ENCODE measurements at regions not wholly inside any gene's neighbourhood (a gene's known extent, or its start where the extent isn't known, plus 50 kb on each side); places are given as distances from the start of the nearest gene placed in this dataset.

- DNase-seq (no peak), ATAC-seq (no peak)
- 91% methylated on average over 7 of the region's 8 CpGs for WGBS (ENCODE audit: insufficient coverage)
- Histone ChIP-seq H3K4me1 (ENCODE audit: control insufficient read depth, insufficient read depth, low read length) (no peaks in the 10 kb centered on the region), H3K36me3 (ENCODE audit: control insufficient read depth, insufficient read depth, low read length) (no peaks in the 10 kb centered on the region), H3K4me3 (ENCODE audit: low read length) (no peak overlapping the region), H3K27ac (ENCODE audit: low read length) (no peak overlapping the region), H3K27me3 (ENCODE audit: control insufficient read depth, insufficient read depth, low read length) (no peaks in the 10 kb centered on the region), H3K9me3 (ENCODE audit: control insufficient read depth, insufficient read depth, low read length) (no peaks in the 10 kb centered on the region)
- H3K27ac Mint-ChIP-seq, result no peak overlapping the region
- intact Hi-C loops (cut with micrococcal nuclease), result no loop called here
- H3K27me3 Mint-ChIP-seq (ENCODE audit: low read depth in 2 of 2), result peaks cover 11 to 52% of the 10 kb centered on the region in 2 donors
- H3K4me1 Mint-ChIP-seq, result peaks cover 0 to 8% of the 10 kb centered on the region in 2 donors
- TF ChIP-seq, protein P1, sequence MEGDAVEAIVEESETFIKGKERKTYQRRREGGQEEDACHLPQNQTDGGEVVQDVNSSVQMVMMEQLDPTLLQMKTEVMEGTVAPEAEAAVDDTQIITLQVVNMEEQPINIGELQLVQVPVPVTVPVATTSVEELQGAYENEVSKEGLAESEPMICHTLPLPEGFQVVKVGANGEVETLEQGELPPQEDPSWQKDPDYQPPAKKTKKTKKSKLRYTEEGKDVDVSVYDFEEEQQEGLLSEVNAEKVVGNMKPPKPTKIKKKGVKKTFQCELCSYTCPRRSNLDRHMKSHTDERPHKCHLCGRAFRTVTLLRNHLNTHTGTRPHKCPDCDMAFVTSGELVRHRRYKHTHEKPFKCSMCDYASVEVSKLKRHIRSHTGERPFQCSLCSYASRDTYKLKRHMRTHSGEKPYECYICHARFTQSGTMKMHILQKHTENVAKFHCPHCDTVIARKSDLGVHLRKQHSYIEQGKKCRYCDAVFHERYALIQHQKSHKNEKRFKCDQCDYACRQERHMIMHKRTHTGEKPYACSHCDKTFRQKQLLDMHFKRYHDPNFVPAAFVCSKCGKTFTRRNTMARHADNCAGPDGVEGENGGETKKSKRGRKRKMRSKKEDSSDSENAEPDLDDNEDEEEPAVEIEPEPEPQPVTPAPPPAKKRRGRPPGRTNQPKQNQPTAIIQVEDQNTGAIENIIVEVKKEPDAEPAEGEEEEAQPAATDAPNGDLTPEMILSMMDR (IDR thresholded peaks at IDR 0.05), result no peak
- no peak overlapping the region for H3K4me3 Mint-ChIP-seq
- H3K36me3 Mint-ChIP-seq, result no peaks in the 10 kb centered on the region
- no peaks in the 10 kb centered on the region for H3K9me3 Mint-ChIP-seq
Measured at GRCh38 chr17:65472666-65473309, 88.7 kb downstream of the AXIN2 start.

DNA sequence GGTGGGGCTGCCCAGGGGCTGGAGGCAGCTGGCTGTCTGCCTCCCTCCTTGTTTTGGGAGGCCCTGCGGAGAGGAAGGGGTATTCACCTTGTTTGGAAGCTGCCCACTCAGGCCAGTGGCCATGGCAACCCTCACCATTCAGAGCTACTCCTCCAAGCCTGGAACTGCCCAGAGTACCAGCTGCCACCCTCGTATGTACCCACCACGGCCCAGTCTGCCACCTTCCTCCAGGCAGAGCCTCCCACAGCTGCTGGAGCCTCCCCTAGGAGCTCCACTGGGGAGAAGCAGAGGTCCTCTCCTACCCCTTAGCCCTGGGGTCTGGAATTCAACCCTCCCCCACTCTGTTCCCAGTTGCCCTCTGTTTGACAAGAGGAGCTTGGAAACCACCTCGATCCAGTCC is 90.7 kb downstream of the AXIN2 start:
- H3K36me3 Mint-ChIP-seq, result no peaks in the 10 kb centered on the region
- H3K27ac ChIP-seq (ENCODE audit: low read length), result no peak overlapping the region
- no peak overlapping the region for H3K4me3 ChIP-seq (ENCODE audit: low read length)
- no peak overlapping the region for H3K27ac Mint-ChIP-seq
- peaks cover 11 to 52% of the 10 kb centered on the region in 2 donors for H3K27me3 Mint-ChIP-seq (ENCODE audit: low read depth in 2 of 2)
- no peak for ATAC-seq
- H3K27me3 ChIP-seq (ENCODE audit: control insufficient read depth, insufficient read depth, low read length), result no peaks in the 10 kb centered on the region
- intact Hi-C loops (cut with micrococcal nuclease), result no loop called here
- no peaks in the 10 kb centered on the region for H3K4me1 ChIP-seq (ENCODE audit: control insufficient read depth, insufficient read depth, low read length)
- DNase-seq, result no peak
- TF ChIP-seq, protein P1 (IDR thresholded peaks at IDR 0.05), result no peak
- peaks cover 0 to 8% of the 10 kb centered on the region in 2 donors for H3K4me1 Mint-ChIP-seq
- H3K4me3 Mint-ChIP-seq, result no peak overlapping the region
- no peaks in the 10 kb centered on the region for H3K9me3 ChIP-seq (ENCODE audit: control insufficient read depth, insufficient read depth, low read length)
- no peaks in the 10 kb centered on the region for H3K9me3 Mint-ChIP-seq
- WGBS (ENCODE audit: insufficient coverage), result 55% methylated on average over 4 of the region's 4 CpGs
- H3K36me3 ChIP-seq (ENCODE audit: control insufficient read depth, insufficient read depth, low read length), result no peaks in the 10 kb centered on the region

DNA sequence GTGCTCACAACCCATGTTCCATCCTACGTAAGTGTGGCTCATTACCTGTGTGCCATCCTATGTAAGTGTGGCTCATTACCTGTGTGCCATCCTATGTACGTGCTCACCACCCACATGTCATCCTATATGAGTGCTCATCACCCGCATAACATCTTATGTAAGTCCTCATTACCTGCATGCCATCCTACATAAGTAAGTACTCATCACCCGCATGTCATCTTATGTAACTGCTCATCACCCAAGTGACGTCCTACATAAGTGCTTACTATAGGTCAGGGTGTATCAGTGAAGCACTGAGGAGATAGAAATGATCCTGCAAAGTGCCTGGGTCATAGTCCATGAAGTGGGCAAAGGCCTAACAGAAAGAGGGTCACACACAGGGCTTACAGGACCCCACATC is 93.1 kb downstream of the AXIN2 start:
- Histone ChIP-seq H3K4me3 (ENCODE audit: low read length) (no peak overlapping the region), H3K27me3 (ENCODE audit: control insufficient read depth, insufficient read depth, low read length) (no peaks in the 10 kb centered on the region), H3K36me3 (ENCODE audit: control insufficient read depth, insufficient read depth, low read length) (no peaks in the 10 kb centered on the region), H3K4me1 (ENCODE audit: control insufficient read depth, insufficient read depth, low read length) (no peaks in the 10 kb centered on the region), H3K27ac (ENCODE audit: low read length) (no peak overlapping the region), H3K9me3 (ENCODE audit: control insufficient read depth, insufficient read depth, low read length) (no peaks in the 10 kb centered on the region)
- H3K4me3 Mint-ChIP-seq, result no peak overlapping the region
- WGBS (ENCODE audit: insufficient coverage), result 92% methylated on average over 5 of the region's 5 CpGs
- no peak for DNase-seq
- H3K27me3 Mint-ChIP-seq (ENCODE audit: low read depth in 2 of 2), result peaks cover 5 to 29% of the 10 kb centered on the region in 2 donors
- intact Hi-C loops (cut with micrococcal nuclease), result no loop called here
- no peaks in the 10 kb centered on the region for H3K36me3 Mint-ChIP-seq
- H3K4me1 Mint-ChIP-seq, result peaks cover 0 to 8% of the 10 kb centered on the region in 2 donors
- H3K9me3 Mint-ChIP-seq, result no peaks in the 10 kb centered on the region
- TF ChIP-seq, protein P1 (IDR thresholded peaks at IDR 0.05), result no peak
- H3K27ac Mint-ChIP-seq, result no peak overlapping the region
- ATAC-seq, result no peak

DNA sequence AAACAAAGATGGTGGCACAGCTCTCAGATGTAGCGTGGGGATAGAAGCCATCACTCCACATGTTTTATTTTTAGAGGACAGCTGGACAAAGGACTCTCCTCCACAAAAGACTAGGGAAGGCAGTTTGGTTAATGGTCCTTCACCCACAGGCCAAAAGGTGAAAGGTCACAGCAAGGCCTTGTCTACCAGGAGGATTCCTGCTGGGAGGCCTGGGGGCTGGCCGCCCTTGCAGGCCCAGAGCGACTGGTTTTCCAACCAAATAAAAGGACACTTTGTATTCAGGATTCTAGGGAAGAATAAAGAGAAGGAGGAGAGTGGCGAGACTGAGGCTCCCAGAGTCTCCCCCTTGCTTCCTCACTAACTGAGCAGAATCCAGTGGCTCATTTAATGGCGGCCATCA is 94.3 kb downstream of the AXIN2 start:
- H3K27ac Mint-ChIP-seq, result no peak overlapping the region
- TF ChIP-seq, protein P1 (IDR thresholded peaks at IDR 0.05), result no peak
- Histone ChIP-seq H3K27me3 (ENCODE audit: control insufficient read depth, insufficient read depth, low read length) (no peaks in the 10 kb centered on the region), H3K4me3 (ENCODE audit: low read length) (no peak overlapping the region), H3K36me3 (ENCODE audit: control insufficient read depth, insufficient read depth, low read length) (no peaks in the 10 kb centered on the region), H3K4me1 (ENCODE audit: control insufficient read depth, insufficient read depth, low read length) (no peaks in the 10 kb centered on the region), H3K27ac (ENCODE audit: low read length) (no peak overlapping the region), H3K9me3 (ENCODE audit: control insufficient read depth, insufficient read depth, low read length) (no peaks in the 10 kb centered on the region)
- H3K9me3 Mint-ChIP-seq, result no peaks in the 10 kb centered on the region
- H3K36me3 Mint-ChIP-seq, result no peaks in the 10 kb centered on the region
- intact Hi-C loops (cut with micrococcal nuclease), result no loop called here
- DNase-seq (no peak), ATAC-seq (no peak)
- no peak overlapping the region for H3K4me3 Mint-ChIP-seq
- H3K27me3 Mint-ChIP-seq (ENCODE audit: low read depth in 2 of 2), result peaks cover 9 to 33% of the 10 kb centered on the region in 2 donors
- WGBS (ENCODE audit: insufficient coverage), result 92% methylated on average over 4 of the region's 5 CpGs
- H3K4me1 Mint-ChIP-seq, result peaks cover 0 to 8% of the 10 kb centered on the region in 2 donors

Measured in natural killer cell (primary cell).